ENCODE measurements at regions not wholly inside any gene's neighbourhood (a gene's known extent, or its start where the extent isn't known, plus 50 kb on each side); places are given as distances from the start of the nearest gene placed in this dataset.

GRCh38 chr13:79673993-79674377 is 193.0 kb downstream of the NDFIP2 start:
- Histone ChIP-seq H3K9ac (no peak overlapping the region), H3K27ac (no peak overlapping the region)

GRCh38 chr13:79673310-79673992 is 192.5 kb downstream of the NDFIP2 start:
- Histone ChIP-seq H3K27me3 (ENCODE audit: insufficient read depth, low read depth) (no peaks in the 10 kb centered on the region), H3K36me3 (ENCODE audit: insufficient read depth) (no peaks in the 10 kb centered on the region), H3K27ac (no peak overlapping the region), H3K79me2 (ENCODE audit: insufficient read depth, low read depth) (no peaks in the 10 kb centered on the region), H3K4me1 (ENCODE audit: low read depth, poor library complexity, severe bottlenecking) (no peaks in the 10 kb centered on the region), H3K4me3 (IDR thresholded peaks at IDR 0.05; ENCODE audit: insufficient read depth, low read depth, low read length) (no peak overlapping the region), H2AFZ (ENCODE audit: low read depth) (no peak overlapping the region), H3K9ac (no peak overlapping the region), H3K4me2 (no peak overlapping the region), H4K20me1 (ENCODE audit: insufficient read depth) (no peaks in the 10 kb centered on the region)
- TF ChIP-seq, protein P1, sequence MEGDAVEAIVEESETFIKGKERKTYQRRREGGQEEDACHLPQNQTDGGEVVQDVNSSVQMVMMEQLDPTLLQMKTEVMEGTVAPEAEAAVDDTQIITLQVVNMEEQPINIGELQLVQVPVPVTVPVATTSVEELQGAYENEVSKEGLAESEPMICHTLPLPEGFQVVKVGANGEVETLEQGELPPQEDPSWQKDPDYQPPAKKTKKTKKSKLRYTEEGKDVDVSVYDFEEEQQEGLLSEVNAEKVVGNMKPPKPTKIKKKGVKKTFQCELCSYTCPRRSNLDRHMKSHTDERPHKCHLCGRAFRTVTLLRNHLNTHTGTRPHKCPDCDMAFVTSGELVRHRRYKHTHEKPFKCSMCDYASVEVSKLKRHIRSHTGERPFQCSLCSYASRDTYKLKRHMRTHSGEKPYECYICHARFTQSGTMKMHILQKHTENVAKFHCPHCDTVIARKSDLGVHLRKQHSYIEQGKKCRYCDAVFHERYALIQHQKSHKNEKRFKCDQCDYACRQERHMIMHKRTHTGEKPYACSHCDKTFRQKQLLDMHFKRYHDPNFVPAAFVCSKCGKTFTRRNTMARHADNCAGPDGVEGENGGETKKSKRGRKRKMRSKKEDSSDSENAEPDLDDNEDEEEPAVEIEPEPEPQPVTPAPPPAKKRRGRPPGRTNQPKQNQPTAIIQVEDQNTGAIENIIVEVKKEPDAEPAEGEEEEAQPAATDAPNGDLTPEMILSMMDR (conservative IDR thresholded peaks at IDR 0.05; ENCODE audit: low read depth, low read length) = no peak

More at GRCh38 chr13:79673993-79674377, 193.0 kb downstream of the NDFIP2 start:
- H3K4me3 ChIP-seq (IDR thresholded peaks at IDR 0.05; ENCODE audit: insufficient read depth, low read depth, low read length) = no peak overlapping the region
- TF ChIP-seq, protein P1 (conservative IDR thresholded peaks at IDR 0.05; ENCODE audit: low read depth, low read length) = no peak
- no peaks in the 10 kb centered on the region for H3K36me3 ChIP-seq (ENCODE audit: insufficient read depth)
- H3K27me3 ChIP-seq (ENCODE audit: insufficient read depth, low read depth) = no peaks in the 10 kb centered on the region
- H4K20me1 ChIP-seq (ENCODE audit: insufficient read depth) = no peaks in the 10 kb centered on the region
- H3K4me2 ChIP-seq = no peak overlapping the region
- no peak overlapping the region for H2AFZ ChIP-seq (ENCODE audit: low read depth)
- no peaks in the 10 kb centered on the region for H3K4me1 ChIP-seq (ENCODE audit: low read depth, poor library complexity, severe bottlenecking)
- H3K79me2 ChIP-seq (ENCODE audit: insufficient read depth, low read depth) = no peaks in the 10 kb centered on the region

DNA sequence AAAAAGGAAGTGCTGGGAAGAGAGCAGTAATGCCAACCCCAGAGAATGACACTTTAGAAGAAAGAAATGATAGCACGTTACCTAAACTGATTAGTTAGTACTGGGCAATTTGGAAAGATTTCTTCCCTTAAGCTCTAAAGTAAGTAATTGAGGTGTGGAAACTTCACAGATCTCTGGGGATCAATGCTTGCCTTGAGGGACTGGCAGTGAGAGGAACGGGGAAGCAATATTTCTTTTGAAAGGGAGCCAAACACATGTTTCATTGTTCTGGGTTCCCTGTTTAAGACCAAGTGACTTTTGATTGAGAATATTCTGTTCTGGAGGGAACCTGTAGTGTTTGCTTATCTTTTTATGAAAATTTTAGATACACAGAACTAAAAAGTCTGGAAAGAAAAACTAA is 190.5 kb downstream of the NDFIP2 start:
- TF ChIP-seq, protein P1 (conservative IDR thresholded peaks at IDR 0.05; ENCODE audit: low read depth, low read length) = no peak
- Histone ChIP-seq H3K4me3 (IDR thresholded peaks at IDR 0.05; ENCODE audit: insufficient read depth, low read depth, low read length) (no peak overlapping the region), H3K27me3 (ENCODE audit: insufficient read depth, low read depth) (no peaks in the 10 kb centered on the region), H4K20me1 (ENCODE audit: insufficient read depth) (no peaks in the 10 kb centered on the region), H3K4me2 (no peak overlapping the region), H3K4me1 (ENCODE audit: low read depth, poor library complexity, severe bottlenecking) (no peaks in the 10 kb centered on the region), H2AFZ (ENCODE audit: low read depth) (no peak overlapping the region), H3K9ac (no peak overlapping the region), H3K79me2 (ENCODE audit: insufficient read depth, low read depth) (no peaks in the 10 kb centered on the region), H3K36me3 (ENCODE audit: insufficient read depth) (no peaks in the 10 kb centered on the region), H3K27ac (no peak overlapping the region)

- TF ChIP-seq, protein P1 (conservative IDR thresholded peaks at IDR 0.05; ENCODE audit: low read depth, low read length) = no peak
- Histone ChIP-seq H3K27me3 (ENCODE audit: insufficient read depth, low read depth) (no peaks in the 10 kb centered on the region), H3K79me2 (ENCODE audit: insufficient read depth, low read depth) (no peaks in the 10 kb centered on the region), H3K36me3 (ENCODE audit: insufficient read depth) (no peaks in the 10 kb centered on the region), H3K4me1 (ENCODE audit: low read depth, poor library complexity, severe bottlenecking) (peaks cover 3% of the 10 kb centered on the region), H3K9ac (no peak overlapping the region), H3K4me3 (IDR thresholded peaks at IDR 0.05; ENCODE audit: insufficient read depth, low read depth, low read length) (no peak overlapping the region), H3K4me2 (no peak overlapping the region), H2AFZ (ENCODE audit: low read depth) (no peak overlapping the region), H4K20me1 (ENCODE audit: insufficient read depth) (no peaks in the 10 kb centered on the region), H3K27ac (no peak overlapping the region)
Measured at GRCh38 chr13:79668201-79668752, 187.3 kb downstream of the NDFIP2 start.
